ENCODE measurements at regions not wholly inside any gene's neighbourhood (a gene's known extent, or its start where the extent isn't known, plus 50 kb on each side); places are given as distances from the start of the nearest gene placed in this dataset.

- Histone ChIP-seq H2BK20ac (ENCODE audit: low read depth, low read length, poor library complexity, severe bottlenecking) (no peak overlapping the region), H3K9me3 (ENCODE audit: control insufficient read depth, low read depth, low read length) (no peaks in the 10 kb centered on the region), H3K18ac (ENCODE audit: insufficient read length, low read depth, low read length) (no peak overlapping the region), H3K23me2 (ENCODE audit: insufficient read length, low read depth, low read length, poor library complexity, severe bottlenecking) (no peaks in the 10 kb centered on the region), H3K79me2 (ENCODE audit: insufficient read depth, low read length) (no peaks in the 10 kb centered on the region), H3K4me2 (ENCODE audit: insufficient read depth, insufficient read length, low read length) (no peak overlapping the region), H4K5ac (ENCODE audit: insufficient read length, low read depth, low read length) (no peak overlapping the region), H3K27ac (ENCODE audit: insufficient read length, low read depth, low read length) (no peak overlapping the region), H2BK5ac (ENCODE audit: insufficient read length, low read length) (no peak overlapping the region), H4K91ac (ENCODE audit: insufficient read length, low read depth, low read length) (no peak overlapping the region), H3K9ac (ENCODE audit: extremely low read depth, insufficient read length, low read length) (no peak overlapping the region), H3K56ac (ENCODE audit: insufficient read length, low read depth, low read length) (no peak overlapping the region), H4K8ac (replicated peaks; ENCODE audit: insufficient read length, low read depth, low read length) (no peak overlapping the region), H2BK12ac (ENCODE audit: insufficient read length, low read depth, low read length) (no peak overlapping the region), H2AFZ (ENCODE audit: low read length) (no peak overlapping the region), H2BK120ac (ENCODE audit: low read depth, low read length, poor library complexity, severe bottlenecking) (no peak overlapping the region), H2AK5ac (ENCODE audit: insufficient read length, low read length) (no peak overlapping the region), H4K20me1 (ENCODE audit: control insufficient read depth, insufficient read depth, insufficient read length) (no peaks in the 10 kb centered on the region), H3K27me3 (ENCODE audit: insufficient read depth, low read length) (no peaks in the 10 kb centered on the region), H3K14ac (ENCODE audit: insufficient read depth, low read length) (no peak overlapping the region), H3K23ac (ENCODE audit: insufficient read length, low read depth, low read length) (no peak overlapping the region), H3K4me1 (ENCODE audit: insufficient read depth, low read length) (no peaks in the 10 kb centered on the region), H3K4ac (ENCODE audit: low read depth, low read length) (no peak overlapping the region), H2BK15ac (ENCODE audit: low read depth, low read length) (no peak overlapping the region), H3T11ph (ENCODE audit: low read length) (no peak overlapping the region), H3K79me1 (ENCODE audit: insufficient read depth, low read depth, low read length, poor library complexity, severe bottlenecking) (no peaks in the 10 kb centered on the region)
- TF ChIP-seq CTCF (conservative IDR thresholded peaks at IDR 0.05): no peak
- no peak overlapping the region for H3K4me3 Mint-ChIP-seq
- H3K27ac Mint-ChIP-seq: no peak overlapping the region
- no peaks in the 10 kb centered on the region; a peak in 1 of 7 replicates for H3K36me3 Mint-ChIP-seq (ENCODE audit: insufficient read depth in 1 of 3, low read depth in 3 of 3)
- WGBS (ENCODE audit: extremely low coverage, insufficient read length, low lambda C conversion rate): no CpG with 5 or more reads among the region's 2 CpGs
- H3K4me1 Mint-ChIP-seq: no peaks in the 10 kb centered on the region
- no peaks in the 10 kb centered on the region for H3K27me3 Mint-ChIP-seq (ENCODE audit: low read depth)
- H3K9me3 Mint-ChIP-seq: peaks cover 0 to 3% of the 10 kb centered on the region in 2 experiments; a peak in 2 of 5 replicates
- DNase-seq: no peak
Measured at GRCh38 chr5:117539692-117540091, 965.1 kb upstream of the SEMA6A start.
